ENCODE measurements at regions not wholly inside any gene's neighbourhood (a gene's known extent, or its start where the extent isn't known, plus 50 kb on each side); places are given as distances from the start of the nearest gene placed in this dataset.

DNA sequence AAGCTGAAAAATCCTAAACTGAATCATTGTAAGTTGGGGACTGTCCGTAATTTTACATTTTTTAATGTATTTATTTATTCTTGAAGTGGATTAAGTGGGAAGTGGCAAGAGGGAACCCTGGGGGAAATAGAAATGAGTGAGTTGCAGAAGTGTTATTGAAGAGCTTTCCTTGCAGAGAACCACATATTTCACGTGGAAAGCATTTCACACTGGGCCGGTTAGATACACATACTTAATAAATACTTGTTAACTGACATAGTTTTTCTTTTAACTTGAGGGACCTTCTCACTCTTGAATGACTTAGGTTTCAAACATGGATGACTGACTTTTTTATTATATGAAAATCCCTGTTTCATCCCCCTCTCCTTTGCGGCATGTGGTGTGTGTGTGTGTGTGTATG is 239.3 kb downstream of the LMO4 start:
- DNase-seq, result no peak

DNA sequence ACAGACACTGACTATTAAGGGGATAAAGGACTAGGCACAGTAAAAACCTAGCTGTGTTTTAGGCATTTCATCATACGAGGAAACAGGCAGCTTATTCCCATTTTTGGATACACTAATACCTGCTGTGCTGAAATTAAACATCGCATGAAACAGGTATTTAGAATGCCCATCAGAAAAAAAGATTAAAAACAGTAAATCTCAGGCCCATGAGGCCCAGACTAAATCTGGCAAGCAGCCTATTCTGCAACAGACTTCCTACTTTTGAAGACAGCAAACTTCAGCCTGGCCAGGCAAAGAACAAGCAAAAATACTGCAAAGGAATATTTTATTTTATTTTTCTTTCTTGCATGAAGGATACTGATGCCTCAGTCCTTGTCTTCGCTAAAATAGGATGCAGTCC is 240.2 kb downstream of the LMO4 start:
- DNase-seq, result no peak

DNA sequence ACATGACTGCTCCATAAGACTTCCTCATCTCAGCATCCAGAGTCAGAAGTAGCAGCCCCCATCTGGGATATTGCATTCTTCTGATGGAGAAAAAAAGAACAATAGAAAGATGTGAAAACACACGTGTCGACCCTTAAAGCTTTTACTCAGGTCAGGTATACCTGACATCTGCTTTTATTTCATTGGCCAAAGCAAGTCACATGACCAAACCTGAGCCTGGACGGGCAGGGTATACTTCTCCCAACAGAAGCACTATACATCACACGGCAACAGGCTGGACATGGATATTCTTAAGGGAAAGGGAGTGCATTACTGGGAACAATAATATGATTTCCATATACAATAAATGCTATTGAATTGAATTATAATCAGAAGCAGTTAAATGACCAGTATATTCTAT is 243.3 kb downstream of the LMO4 start:
- DNase-seq, result no peak

DNA sequence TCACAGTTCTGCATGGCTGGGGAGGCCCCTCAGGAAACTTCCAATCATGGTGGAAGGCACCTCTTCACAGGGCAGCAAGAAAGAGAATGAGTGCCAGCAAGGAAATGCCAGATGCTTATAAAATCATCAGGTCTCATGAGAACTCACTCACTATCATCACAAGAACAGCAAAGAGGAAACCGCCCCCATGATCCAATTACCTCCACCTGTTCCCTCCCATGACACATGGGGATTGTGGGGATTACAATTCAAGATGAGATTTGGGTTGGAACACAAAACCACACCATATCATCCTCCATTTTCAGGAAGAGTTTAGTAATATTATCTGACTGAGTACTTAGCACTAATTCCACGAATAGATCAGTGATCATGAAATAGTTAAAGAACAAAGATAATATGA is 244.2 kb downstream of the LMO4 start:
- no peak for DNase-seq

DNA sequence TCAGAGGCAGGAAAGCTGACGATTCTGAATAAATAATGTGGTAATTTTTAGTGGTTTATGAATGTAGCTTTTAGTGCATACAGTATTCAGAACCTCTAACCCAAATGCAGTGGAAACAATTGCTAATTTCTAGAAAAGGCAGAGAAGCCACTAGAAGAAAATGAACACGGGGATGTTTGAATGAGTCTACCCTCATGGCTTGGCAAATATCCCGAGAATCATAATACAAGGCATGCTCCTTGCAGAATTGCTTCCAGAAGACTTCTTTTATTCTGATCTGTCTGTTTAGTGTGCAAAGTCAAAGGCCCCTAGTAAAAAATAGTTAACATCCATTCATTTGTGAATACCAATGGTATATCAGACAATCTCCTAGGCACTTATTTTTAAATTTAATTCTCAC is 246.8 kb downstream of the LMO4 start:
- DNase-seq, result no peak

DNA sequence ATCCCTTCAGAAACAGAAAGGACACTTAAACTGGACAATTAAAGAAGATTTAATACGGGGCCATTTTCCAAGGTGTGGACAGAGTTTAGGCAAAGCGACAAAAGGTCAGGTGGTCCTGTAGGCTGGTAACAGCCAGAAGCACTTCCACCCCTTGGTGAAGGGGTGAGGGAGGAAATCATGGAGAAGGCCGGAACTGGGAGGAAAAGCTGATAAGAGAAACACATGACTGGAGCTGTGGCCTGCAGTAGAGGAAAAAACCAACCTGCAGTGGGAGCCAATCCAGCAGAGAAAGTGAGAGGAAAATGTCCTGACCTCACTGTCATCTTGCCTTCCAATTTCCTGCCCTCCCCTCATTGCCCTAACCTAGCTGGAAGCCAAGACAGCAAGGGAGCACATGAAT is 249.8 kb downstream of the LMO4 start:
- DNase-seq, result no peak

DNA sequence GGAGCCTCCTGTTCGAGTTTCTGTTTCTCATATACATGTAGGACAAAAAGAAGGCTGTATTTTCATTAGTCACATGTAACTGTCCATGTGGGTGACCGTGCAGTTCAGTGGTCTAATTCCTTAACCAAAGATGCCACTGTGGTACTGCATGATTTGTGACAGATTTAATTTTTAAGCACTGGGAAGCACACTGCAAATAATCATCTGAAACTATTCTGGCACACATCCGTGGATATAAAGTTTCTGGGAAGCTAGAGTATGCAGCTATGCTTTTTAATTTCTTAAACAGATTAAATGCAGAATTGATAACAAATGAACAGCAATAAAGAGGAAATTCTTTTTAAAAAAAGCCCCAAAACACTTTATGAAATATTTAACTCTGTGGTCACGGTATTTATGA is 254.8 kb downstream of the LMO4 start:
- DNase-seq, result no peak

DNA sequence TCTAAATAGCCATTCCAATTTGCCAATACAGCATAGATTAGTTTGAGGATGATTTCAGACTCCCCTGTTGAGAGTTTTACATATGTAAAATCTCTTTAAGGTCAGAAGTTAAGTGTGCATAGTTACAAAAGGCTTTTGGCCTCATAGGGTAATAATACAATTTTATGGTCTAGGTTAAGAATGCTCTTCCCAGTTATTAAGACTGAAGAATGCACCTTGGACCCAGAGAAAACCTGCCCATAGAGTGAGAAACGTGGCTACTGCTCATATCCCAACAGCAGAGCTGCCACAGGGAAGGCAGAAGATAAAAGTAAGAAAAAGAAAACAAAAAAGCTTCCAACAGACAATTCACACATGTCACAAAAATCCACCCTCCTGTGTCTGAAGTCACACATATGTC is 255.9 kb downstream of the LMO4 start:
- DNase-seq, result no peak

DNA sequence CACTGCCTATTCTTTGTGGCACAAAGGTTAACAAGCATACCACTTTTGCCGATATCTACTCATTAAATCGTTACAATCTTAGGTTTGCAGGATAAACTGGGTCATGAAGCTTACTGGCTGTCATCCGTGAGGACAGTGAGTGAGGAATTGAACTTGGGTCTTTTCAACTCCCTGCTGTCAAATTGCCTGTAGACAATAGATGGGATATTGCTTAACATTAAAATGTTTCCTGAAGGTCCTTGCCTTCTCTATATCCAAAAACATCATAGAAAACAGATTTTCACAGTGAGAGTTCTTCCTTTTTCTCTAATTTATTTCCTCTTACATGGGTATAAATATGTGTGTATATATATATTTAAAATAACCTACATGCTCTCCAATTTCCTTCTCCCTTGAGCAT is 257.8 kb downstream of the LMO4 start:
- no peak for DNase-seq

DNA sequence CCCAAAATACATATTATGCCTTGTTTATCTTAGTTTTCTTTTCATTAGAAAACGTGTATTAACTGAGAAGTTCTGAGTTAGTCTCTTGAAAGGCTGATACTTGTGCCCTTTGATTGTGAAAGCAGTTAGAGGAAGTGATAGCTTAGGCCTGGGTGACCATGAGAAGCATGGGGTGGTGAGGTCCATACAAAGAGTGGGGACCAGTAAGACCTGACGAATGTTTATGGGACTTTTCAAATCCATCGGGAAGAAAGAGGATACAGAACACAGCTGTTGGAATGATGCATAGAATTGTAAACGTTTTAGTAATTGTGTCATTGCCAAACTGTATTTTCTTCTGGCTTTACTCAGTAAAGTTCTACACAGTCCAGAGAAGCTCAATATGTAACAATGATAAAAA is 259.8 kb downstream of the LMO4 start:
- no peak for DNase-seq

DNA sequence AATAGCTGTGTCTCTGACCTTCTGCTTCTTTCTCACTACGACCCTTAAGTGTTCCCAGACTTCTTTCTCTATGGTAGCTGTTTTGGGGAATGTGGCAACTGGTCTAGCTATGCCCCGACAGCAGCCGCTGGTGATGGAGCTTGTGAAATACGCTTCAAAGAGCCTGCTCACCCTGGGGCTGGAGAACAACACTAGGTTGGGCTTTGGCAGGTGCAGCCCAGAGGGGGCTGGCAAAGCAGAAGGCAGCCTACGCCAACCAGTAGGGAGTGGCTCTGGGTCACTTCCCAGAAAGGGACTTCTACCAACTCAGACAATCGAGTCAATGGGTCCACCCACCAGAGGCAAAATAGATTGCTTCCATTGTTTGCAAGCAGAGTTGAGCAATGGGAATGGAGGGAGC is 262.8 kb downstream of the LMO4 start:
- no peak for DNase-seq

DNA sequence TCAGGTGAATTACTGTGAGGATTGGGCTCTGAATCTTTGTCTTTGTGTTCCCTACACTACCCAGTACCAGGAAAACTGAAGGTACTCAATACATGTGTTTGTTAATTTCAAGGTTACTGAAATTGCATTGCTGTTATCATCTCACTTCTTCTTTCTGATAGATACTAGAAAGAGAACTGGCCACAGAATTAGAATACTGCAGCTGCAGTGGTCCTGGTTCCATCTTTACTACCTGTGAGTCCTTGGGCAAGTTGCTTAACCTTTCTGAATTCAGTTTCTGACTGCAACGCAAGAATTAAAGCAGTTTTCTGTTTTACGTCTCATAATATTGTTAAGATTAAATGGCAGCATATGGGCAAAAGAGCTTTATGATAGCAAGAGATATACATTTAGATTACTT is 263.5 kb downstream of the LMO4 start:
- DNase-seq, result no peak

DNA sequence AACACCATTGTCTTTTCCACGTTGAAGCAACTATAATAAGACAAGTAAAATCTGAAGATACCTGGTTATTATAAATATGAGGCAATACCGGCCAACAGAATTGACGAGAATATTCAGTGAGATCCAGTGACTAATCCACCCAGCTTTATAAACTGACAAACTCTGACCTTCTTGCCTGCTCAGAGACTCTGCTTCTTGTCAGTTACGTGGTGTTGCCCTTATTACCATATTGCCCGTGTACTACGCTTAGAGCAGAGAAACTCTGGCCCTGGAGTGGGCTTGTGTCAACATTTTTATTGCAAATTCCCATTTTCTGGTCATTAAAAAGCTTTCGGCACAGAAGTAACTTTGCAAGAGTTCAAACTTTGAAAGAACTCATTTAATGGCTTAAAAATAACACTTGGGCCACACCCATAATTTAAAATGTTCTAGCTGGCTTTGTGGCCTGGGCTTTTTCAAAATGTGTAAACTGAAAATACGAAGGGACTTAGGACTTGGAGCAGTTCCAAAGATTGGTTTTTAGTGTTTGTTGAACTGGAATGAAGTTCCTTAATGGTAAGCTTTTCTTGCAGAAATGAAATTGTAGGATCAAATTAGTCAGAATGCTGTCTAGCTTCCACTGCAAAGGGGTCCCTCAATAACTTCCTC is 266.2 kb downstream of the LMO4 start:
- no peak for DNase-seq

DNA sequence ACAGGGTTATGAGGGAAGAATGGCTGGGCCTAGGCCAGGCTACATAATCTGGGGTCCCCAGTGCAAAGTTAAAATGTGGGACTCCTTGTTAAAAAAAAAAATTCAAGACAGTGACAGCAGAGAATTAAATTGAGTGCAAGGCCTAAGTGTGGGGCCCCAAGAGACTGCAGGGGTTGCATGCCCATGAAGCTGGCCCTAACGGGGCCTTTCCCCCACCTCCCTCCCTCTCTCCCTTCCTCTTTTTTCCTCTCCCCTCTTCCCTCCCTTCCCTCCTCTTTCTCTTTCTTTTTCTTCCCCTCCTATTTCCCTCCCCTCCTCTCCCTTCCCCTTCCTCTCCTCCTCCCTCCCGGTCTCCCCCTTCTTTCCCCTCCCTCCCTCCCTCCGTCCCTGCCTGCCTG is 266.7 kb downstream of the LMO4 start:
- DNase-seq, result no peak

DNA sequence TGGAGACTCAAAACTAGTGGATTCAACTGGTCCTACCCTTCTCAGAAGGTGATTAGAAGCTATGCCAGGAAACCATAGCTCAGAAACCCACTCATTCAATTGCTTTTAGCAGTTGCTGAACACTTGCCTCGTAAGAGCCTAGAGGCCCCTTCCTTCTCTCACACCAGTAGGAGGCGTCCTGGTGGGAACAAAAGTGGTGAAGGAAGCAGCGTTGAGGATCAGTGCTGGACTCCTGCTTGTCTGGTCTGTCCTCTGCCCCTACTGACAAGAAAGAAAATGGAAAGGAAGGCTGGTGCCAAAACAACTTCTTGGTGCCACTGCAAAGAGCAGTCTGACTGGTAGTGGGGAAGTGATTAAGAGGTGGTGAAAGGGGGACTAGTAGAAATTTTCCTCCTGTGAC is 269.7 kb downstream of the LMO4 start:
- DNase-seq, result no peak

DNA sequence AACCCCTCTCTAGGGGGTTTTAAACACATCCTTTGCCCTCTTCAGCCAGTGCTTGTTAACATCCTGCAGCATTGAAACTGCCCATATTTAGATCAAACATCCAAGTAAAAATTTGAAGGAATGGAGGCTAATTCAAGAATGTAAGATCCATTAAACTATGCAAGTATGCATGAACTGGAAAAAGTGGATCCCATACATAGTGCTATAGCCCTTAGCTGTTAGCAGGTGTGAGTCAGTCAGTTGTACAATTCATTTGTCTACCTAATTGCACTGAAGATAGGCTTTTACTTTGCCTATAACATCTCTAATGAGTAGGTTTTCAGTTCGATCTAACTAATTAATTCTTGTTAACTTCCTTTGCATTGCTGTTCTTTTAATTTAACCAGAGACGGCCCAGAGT is 270.9 kb downstream of the LMO4 start:
- no peak for DNase-seq

DNA sequence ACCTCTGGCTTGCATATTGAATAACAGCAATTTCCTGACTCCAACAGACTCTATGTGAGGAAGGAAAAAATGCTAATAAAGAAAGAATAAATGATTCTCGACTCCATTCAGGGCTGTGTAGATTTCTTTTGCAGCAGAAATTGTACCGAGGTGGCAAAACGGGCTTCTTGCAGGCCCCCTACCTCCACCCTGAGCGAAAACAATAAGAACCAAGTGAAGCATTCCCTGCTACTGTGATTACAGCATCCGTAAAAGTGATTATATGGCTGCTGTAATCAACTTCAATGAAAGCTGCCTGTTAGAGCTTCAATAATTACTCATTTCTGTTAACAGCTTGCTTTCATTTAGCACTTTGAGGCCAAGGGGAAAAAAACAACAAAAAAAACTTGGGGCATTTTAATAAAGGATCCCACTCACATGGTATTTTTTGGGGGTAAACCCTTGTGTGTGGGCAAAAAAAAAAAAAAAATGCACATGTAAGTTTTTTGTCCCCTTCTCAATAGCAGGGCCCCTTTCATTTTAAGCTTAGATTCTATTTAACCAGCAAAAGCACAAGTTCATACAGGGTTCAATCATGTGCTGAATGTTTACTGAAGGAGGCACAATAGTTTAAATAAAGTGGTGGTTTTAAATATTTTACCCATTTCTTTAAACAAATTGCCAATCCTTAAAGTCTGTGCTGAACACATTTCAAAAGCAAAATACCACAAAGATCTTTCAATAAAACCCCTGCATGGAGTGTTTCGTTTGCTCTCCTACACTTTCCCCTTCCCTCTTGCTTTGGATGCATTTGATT is 271.6 kb downstream of the LMO4 start:
- no peak for DNase-seq

DNA sequence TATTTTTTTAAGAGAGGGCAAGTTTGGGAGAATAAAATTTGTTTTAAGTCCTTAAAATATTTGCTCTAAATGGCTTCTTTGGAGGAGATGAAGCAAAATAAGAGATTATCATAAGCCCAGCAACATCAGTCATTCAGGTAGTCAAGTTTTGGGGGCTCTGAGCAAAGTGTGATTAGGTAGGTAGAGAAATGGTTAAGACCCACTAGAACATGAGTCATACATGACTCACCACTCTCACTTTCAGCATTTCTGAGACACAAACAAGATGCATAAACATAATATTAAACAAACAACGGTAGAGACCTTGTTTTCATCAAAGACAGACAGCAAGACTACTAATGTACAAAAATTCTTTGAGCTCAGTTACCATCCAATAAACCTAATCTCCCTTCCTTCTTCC is 272.2 kb downstream of the LMO4 start:
- DNase-seq, result no peak

DNA sequence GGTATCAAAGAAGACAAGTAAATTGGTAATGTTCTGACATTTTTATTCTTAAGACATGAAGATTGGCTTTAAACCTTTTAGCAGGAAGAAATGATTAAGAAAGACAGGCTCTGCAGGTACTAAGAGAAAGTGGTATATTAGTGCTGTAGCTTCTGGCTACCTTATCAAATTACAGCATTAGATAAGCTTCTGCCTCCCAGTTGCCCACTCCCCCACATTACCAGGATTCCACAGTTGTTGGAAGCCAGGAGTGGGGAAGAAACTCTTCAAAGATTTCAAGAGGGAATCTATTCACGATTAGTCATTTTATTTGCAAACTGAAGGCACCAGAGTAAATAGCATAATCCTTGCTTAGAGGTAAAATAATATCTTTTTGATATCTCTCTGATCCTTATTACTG is 274.9 kb downstream of the LMO4 start:
- DNase-seq, result no peak

DNA sequence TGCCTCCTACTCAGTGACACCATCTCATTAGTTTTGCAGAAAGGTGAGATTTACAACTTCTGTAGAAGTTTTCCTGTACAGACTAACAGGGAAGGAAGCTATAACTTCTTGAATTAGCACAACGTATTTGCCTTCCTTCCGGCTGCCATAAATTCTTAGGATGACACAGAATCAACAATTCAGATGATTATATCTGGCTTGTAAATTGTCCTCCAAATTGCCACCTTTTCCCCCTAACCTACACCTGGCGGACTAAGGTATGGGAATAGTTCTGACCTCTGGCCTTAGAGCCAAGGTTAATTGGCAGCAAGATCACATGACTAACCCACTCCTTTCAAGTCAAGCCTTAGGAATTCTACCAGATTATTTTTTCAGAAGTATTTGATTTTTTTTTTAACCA is 284.3 kb downstream of the LMO4 start:
- DNase-seq, result no peak

DNA sequence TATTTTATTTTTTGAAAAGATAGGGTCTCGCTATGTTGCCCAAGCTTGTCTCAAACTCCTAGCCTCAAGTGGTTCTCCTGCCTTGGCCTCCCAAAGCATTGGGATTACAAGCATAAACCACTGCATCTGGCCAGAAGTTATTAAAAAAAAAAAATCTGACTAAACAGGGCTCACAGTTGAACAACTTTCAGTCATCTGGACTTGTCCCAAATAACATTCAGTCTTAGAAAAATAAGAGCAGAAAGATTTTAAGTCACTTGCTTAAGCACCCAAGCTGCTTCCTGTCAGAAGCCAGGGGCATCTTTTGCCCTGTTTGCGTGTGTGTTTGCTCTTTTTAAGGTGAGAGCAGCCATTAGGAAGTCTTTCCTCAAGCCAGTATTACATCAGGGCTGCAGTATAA is 286.8 kb downstream of the LMO4 start:
- DNase-seq, result no peak

DNA sequence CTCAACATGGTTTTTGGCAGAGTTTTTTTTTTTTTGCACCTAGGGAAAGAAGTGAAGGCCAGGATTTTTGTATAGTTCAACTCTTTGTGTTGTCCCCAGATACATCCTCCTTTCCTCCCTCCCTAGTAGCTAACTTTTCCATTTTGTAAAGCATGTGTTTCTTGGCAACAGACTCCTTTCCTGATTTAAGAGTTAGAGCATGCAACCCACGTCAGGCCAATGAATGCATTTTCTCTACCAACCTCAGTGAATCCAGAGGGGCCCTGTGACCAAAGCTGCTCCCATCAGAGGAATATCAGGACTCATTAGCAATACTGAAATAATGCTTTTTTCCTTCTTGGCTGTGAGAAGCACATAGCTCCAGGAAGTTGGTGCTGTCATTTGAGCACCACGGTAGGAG is 287.2 kb downstream of the LMO4 start:
- DNase-seq, result no peak

DNA sequence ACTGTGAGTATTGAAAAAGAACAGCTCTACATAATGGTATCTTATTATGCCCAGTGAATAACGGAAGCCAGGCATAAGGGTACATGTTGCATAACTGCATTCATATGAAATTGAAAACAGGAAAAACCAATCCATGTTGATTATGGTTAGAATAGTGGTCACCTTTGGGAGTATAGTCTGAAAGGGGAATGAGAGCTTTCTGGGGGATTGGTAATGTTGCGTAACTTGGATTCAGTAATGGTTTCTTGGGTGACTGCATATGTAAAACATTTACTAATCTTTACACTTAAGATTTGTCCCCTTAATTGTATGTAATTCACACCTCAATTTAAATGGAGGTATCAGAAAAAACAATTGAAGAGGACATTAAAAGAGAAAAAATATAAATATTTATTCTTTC is 292.1 kb downstream of the LMO4 start:
- no peak for DNase-seq

DNA sequence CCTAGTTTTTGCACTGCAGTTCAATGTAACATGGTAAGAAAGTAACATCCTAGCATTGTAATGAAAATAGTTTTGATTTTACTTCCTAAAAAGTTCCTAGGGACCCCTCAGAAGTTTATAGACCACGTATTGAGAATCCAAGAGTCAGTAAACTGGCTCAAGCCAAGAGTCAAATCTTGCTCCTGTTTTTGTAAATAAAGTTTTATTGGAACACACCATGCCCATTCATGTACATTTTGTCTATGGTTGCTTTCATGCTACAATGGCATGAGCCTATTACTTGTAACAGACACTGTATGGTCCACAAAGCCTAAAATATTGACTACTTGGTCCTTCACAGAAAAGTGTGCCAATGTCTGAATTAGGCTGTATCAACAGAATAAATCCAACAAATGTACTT is 301.0 kb downstream of the LMO4 start:
- DNase-seq, result no peak

DNA sequence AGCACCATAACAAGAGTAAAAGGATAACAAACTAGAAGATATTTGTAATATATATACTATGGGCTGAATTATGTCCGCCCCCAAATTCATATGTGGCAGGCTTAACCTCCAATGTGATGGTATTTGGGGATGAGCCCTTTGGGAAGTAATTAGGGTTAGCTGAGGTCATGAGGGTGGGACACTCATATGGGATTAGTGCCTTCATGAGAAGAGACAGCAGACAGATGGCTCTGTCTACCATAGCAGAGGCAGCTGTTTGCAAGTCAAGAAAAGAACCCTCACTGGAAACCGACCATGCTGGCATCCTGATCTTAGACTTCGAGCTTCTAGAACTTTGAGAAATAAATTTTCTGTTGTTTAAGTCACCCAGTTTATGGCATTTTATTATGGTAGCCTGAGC is 303.6 kb downstream of the LMO4 start:
- no peak for DNase-seq

All from HCEC 1CT (cell line).